ENCODE measurements at regions not wholly inside any gene's neighbourhood (a gene's known extent, or its start where the extent isn't known, plus 50 kb on each side); places are given as distances from the start of the nearest gene placed in this dataset.

DNA sequence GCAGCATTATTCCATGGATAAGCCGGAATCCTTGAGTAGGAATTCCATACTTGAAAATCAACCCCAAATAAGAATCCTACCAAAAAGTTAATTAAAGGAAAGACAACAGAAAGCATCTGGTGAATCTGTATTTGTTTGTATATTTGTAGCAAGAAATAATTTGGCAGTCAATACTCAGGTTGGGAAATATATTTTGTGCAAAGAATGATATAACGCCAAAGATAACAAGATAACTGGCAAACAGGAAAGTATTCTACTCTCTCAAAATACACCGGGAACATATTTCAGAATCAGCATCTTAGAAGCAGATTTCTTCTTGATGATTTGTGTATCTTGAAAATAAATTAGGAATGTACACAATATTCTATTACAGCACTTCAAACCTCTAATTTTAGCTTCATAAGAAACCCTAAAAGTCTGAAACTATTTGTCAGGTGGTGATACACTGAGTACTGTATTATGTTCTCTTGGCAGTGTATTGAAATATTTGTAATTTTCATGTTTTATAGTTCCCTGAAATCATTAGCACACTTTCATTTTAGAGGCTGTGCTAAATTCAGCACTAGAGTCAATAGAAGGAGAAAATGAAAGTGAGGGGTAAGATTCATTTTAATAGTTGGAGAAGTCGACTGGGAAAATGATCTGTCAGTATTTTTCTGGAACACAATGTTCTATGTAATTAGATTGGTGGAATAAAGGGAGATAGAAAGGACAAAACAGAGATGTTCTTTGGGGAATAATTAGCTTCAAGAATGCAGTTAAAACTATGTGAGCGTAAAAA is 879.7 kb upstream of the GJE1 start:
- peak overlapping the region in 2 of 5 donors; percentile 10 to 20 for H3K4me3 ChIP-seq (ENCODE audit: low read depth in 1 of 5, low read length in 5 of 5)
- no peaks in the 10 kb centered on the region for H3K36me3 ChIP-seq (ENCODE audit: control insufficient read depth in 5 of 5, insufficient read depth in 5 of 5, low read length in 5 of 5)
- peaks cover 0 to 2% (median 0%) of the 10 kb centered on the region in 5 donors for H3K9me3 ChIP-seq (ENCODE audit: control insufficient read depth in 5 of 5, low read length in 5 of 5)
- peak overlapping the region; percentile 43 for H3K27ac ChIP-seq (ENCODE audit: low read depth, low read length)
- H3K9ac ChIP-seq (ENCODE audit: low read length in 5 of 5): peak overlapping the region in 1 of 5 donors; percentile 13
- H3K4me1 ChIP-seq (ENCODE audit: control insufficient read depth in 5 of 5, insufficient read depth in 5 of 5, low read length in 5 of 5): peaks cover 0 to 9% (median 3%) of the 10 kb centered on the region in 5 donors
- no peaks in the 10 kb centered on the region for H3K27me3 ChIP-seq (ENCODE audit: control insufficient read depth in 5 of 5, insufficient read depth in 4 of 5, low read length in 5 of 5)

DNA sequence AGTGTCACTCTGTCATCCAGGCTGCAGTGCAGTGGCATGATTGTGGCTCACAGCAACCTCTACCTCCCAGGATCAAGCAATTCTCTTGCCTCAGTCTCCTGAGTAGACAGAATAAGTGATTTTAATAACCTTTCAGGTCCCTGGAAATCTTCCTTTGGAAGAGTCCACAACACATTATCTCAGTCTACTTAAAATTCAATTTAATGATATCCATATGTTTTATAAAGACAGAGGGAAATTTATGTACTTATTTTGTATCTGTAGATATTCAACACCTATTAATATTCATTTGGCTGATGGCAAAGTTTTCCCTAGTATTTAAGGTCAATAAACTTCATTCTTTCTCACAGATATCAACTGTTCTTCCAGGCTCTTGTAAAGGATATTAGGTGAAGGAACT is 881.4 kb upstream of the GJE1 start:
- H3K27ac ChIP-seq (ENCODE audit: low read depth, low read length): no peak overlapping the region
- peaks cover 0 to 9% (median 3%) of the 10 kb centered on the region in 5 donors for H3K4me1 ChIP-seq (ENCODE audit: control insufficient read depth in 5 of 5, insufficient read depth in 5 of 5, low read length in 5 of 5)
- H3K9me3 ChIP-seq (ENCODE audit: control insufficient read depth in 5 of 5, low read length in 5 of 5): peaks cover 0 to 2% (median 0%) of the 10 kb centered on the region in 5 donors
- no peak overlapping the region for H3K4me3 ChIP-seq (ENCODE audit: low read depth in 1 of 5, low read length in 5 of 5)
- H3K9ac ChIP-seq (ENCODE audit: low read length in 5 of 5): no peak overlapping the region
- H3K27me3 ChIP-seq (ENCODE audit: control insufficient read depth in 5 of 5, insufficient read depth in 4 of 5, low read length in 5 of 5): no peaks in the 10 kb centered on the region
- no peaks in the 10 kb centered on the region for H3K36me3 ChIP-seq (ENCODE audit: control insufficient read depth in 5 of 5, insufficient read depth in 5 of 5, low read length in 5 of 5)

- no peak overlapping the region for H3K27ac ChIP-seq (ENCODE audit: low read depth, low read length)
- no peaks in the 10 kb centered on the region for H3K9me3 ChIP-seq (ENCODE audit: control insufficient read depth in 5 of 5, low read length in 5 of 5)
- H3K27me3 ChIP-seq (ENCODE audit: control insufficient read depth in 5 of 5, insufficient read depth in 4 of 5, low read length in 5 of 5): no peaks in the 10 kb centered on the region
- no peak overlapping the region for H3K4me3 ChIP-seq (ENCODE audit: low read depth in 1 of 5, low read length in 5 of 5)
- H3K36me3 ChIP-seq (ENCODE audit: control insufficient read depth in 5 of 5, insufficient read depth in 5 of 5, low read length in 5 of 5): no peaks in the 10 kb centered on the region
- peaks cover 0 to 5% (median 0%) of the 10 kb centered on the region in 5 donors for H3K4me1 ChIP-seq (ENCODE audit: control insufficient read depth in 5 of 5, insufficient read depth in 5 of 5, low read length in 5 of 5)
- no peak overlapping the region for H3K9ac ChIP-seq (ENCODE audit: low read length in 5 of 5)
These were observed 884.5 kb upstream of the GJE1 start for GRCh38 chr6:141248021-141248799.

DNA sequence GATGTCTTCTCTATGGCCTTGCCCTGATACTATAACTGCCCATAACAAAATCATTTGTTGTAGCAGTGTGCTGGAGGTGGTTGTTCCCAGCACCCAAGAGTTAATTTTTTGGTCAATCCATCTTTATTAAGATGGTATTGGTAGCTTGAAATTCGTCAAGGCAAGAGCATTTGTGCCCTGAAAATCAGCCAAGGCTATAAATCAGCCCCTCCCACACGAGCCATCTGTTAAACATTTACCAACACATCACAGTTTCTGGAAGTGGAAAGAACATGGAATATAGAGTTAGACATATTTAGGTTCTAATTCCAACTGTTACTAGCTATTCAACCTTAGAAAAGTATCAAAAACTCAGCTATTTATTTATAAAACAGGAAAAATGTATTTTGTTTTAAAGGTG is 888.4 kb upstream of the GJE1 start:
- H3K27me3 ChIP-seq (ENCODE audit: control insufficient read depth in 5 of 5, insufficient read depth in 4 of 5, low read length in 5 of 5): no peaks in the 10 kb centered on the region
- H3K9me3 ChIP-seq (ENCODE audit: control insufficient read depth in 5 of 5, low read length in 5 of 5): no peaks in the 10 kb centered on the region
- no peaks in the 10 kb centered on the region for H3K4me1 ChIP-seq (ENCODE audit: control insufficient read depth in 5 of 5, insufficient read depth in 5 of 5, low read length in 5 of 5)
- no peak overlapping the region for H3K27ac ChIP-seq (ENCODE audit: low read depth, low read length)
- H3K4me3 ChIP-seq (ENCODE audit: low read depth in 1 of 5, low read length in 5 of 5): no peak overlapping the region
- H3K9ac ChIP-seq (ENCODE audit: low read length in 5 of 5): no peak overlapping the region
- H3K36me3 ChIP-seq (ENCODE audit: control insufficient read depth in 5 of 5, insufficient read depth in 5 of 5, low read length in 5 of 5): no peaks in the 10 kb centered on the region

DNA sequence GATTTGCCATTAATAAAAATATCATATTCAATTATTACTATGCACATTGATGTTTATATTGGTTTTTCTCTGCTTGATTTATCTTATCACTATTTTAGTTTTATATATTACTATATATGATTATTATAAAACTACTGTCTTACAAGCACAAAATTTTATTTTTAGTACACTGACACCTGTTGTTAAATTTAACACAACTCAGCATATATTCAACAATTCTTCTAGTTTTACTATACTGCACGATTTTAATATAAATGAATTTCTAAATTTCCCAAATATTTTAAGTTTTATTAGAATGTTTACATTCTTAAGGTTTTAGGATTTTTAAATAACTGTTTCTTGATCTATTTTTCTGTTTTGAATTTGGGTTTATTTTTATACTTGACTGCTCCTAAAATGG is 889.8 kb upstream of the GJE1 start:
- Histone ChIP-seq H3K9ac (ENCODE audit: low read length in 5 of 5) (no peak overlapping the region), H3K4me3 (ENCODE audit: low read depth in 1 of 5, low read length in 5 of 5) (no peak overlapping the region), H3K4me1 (ENCODE audit: control insufficient read depth in 5 of 5, insufficient read depth in 5 of 5, low read length in 5 of 5) (no peaks in the 10 kb centered on the region), H3K27me3 (ENCODE audit: control insufficient read depth in 5 of 5, insufficient read depth in 4 of 5, low read length in 5 of 5) (no peaks in the 10 kb centered on the region), H3K9me3 (ENCODE audit: control insufficient read depth in 5 of 5, low read length in 5 of 5) (no peaks in the 10 kb centered on the region), H3K36me3 (ENCODE audit: control insufficient read depth in 5 of 5, insufficient read depth in 5 of 5, low read length in 5 of 5) (no peaks in the 10 kb centered on the region), H3K27ac (ENCODE audit: low read depth, low read length) (no peak overlapping the region)

DNA sequence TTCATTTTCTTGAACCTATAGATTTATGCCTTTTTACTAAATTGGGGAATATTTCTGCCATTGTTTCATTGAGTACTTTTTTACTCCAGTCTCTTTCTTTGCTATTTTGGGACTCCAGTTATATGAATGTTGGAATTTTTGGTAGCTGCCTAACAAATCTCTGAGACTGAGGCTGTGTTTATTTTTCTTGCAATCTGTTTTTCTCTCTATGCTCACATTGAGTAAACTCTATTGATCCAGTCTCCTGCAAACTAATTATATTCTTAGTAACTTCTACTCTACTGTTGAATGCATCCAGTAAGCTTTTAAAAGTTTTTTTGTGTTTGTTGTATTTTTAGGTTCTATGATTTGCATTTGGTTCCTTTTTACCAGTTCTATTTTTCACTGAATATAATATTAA is 903.4 kb upstream of the GJE1 start:
- H3K4me1 ChIP-seq (ENCODE audit: control insufficient read depth in 5 of 5, insufficient read depth in 5 of 5, low read length in 5 of 5): no peaks in the 10 kb centered on the region
- H3K9me3 ChIP-seq (ENCODE audit: control insufficient read depth in 5 of 5, low read length in 5 of 5): no peaks in the 10 kb centered on the region
- H3K27ac ChIP-seq (ENCODE audit: low read depth, low read length): no peak overlapping the region
- H3K9ac ChIP-seq (ENCODE audit: low read length in 5 of 5): no peak overlapping the region
- H3K4me3 ChIP-seq (ENCODE audit: low read depth in 1 of 5, low read length in 5 of 5): no peak overlapping the region
- H3K27me3 ChIP-seq (ENCODE audit: control insufficient read depth in 5 of 5, insufficient read depth in 4 of 5, low read length in 5 of 5): no peaks in the 10 kb centered on the region
- no peaks in the 10 kb centered on the region for H3K36me3 ChIP-seq (ENCODE audit: control insufficient read depth in 5 of 5, insufficient read depth in 5 of 5, low read length in 5 of 5)

GRCh38 chr6:141218583-141218982 is 914.1 kb upstream of the GJE1 start:
- no peaks in the 10 kb centered on the region for H3K4me1 ChIP-seq (ENCODE audit: control insufficient read depth in 5 of 5, insufficient read depth in 5 of 5, low read length in 5 of 5)
- no peak overlapping the region for H3K27ac ChIP-seq (ENCODE audit: low read depth, low read length)
- no peaks in the 10 kb centered on the region for H3K36me3 ChIP-seq (ENCODE audit: control insufficient read depth in 5 of 5, insufficient read depth in 5 of 5, low read length in 5 of 5)
- H3K27me3 ChIP-seq (ENCODE audit: control insufficient read depth in 5 of 5, insufficient read depth in 4 of 5, low read length in 5 of 5): no peaks in the 10 kb centered on the region
- no peak overlapping the region for H3K9ac ChIP-seq (ENCODE audit: low read length in 5 of 5)
- H3K4me3 ChIP-seq (ENCODE audit: low read depth in 1 of 5, low read length in 5 of 5): no peak overlapping the region
- peaks cover 0 to 11% (median 2%) of the 10 kb centered on the region in 5 donors for H3K9me3 ChIP-seq (ENCODE audit: control insufficient read depth in 5 of 5, low read length in 5 of 5)

- no peaks in the 10 kb centered on the region for H3K4me1 ChIP-seq (ENCODE audit: control insufficient read depth in 5 of 5, insufficient read depth in 5 of 5, low read length in 5 of 5)
- no peak overlapping the region for H3K27ac ChIP-seq (ENCODE audit: low read depth, low read length)
- H3K9me3 ChIP-seq (ENCODE audit: control insufficient read depth in 5 of 5, low read length in 5 of 5): peaks cover 0 to 11% (median 2%) of the 10 kb centered on the region in 5 donors
- H3K9ac ChIP-seq (ENCODE audit: low read length in 5 of 5): no peak overlapping the region
- no peak overlapping the region for H3K4me3 ChIP-seq (ENCODE audit: low read depth in 1 of 5, low read length in 5 of 5)
- H3K27me3 ChIP-seq (ENCODE audit: control insufficient read depth in 5 of 5, insufficient read depth in 4 of 5, low read length in 5 of 5): no peaks in the 10 kb centered on the region
- H3K36me3 ChIP-seq (ENCODE audit: control insufficient read depth in 5 of 5, insufficient read depth in 5 of 5, low read length in 5 of 5): no peaks in the 10 kb centered on the region
These were observed 916.0 kb upstream of the GJE1 start for GRCh38 chr6:141216726-141217125.

DNA sequence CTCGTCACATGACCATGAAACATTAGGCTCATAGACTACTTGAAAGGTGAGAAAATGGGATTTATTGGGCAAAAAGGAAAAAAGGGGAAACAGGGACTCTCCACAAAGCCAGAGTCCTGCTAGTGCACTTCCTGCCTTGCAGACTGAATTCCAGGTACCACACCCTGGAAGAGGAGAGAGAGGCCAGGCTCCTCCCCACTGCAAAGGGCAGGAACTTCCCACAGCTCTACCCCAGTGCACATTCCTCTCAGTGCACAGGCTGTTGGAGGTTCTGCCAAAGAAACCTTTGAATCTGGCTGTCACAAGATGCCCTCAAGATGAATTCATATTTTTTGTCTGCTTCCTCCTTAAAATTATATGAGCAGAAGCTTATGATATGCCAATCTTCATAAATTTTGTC is 920.4 kb upstream of the GJE1 start:
- H3K9me3 ChIP-seq (ENCODE audit: control insufficient read depth in 5 of 5, low read length in 5 of 5): no peaks in the 10 kb centered on the region
- no peaks in the 10 kb centered on the region for H3K36me3 ChIP-seq (ENCODE audit: control insufficient read depth in 5 of 5, insufficient read depth in 5 of 5, low read length in 5 of 5)
- H3K27ac ChIP-seq (ENCODE audit: low read depth, low read length): no peak overlapping the region
- H3K9ac ChIP-seq (ENCODE audit: low read length in 5 of 5): no peak overlapping the region
- no peaks in the 10 kb centered on the region for H3K27me3 ChIP-seq (ENCODE audit: control insufficient read depth in 5 of 5, insufficient read depth in 4 of 5, low read length in 5 of 5)
- no peaks in the 10 kb centered on the region for H3K4me1 ChIP-seq (ENCODE audit: control insufficient read depth in 5 of 5, insufficient read depth in 5 of 5, low read length in 5 of 5)
- no peak overlapping the region for H3K4me3 ChIP-seq (ENCODE audit: low read depth in 1 of 5, low read length in 5 of 5)

DNA sequence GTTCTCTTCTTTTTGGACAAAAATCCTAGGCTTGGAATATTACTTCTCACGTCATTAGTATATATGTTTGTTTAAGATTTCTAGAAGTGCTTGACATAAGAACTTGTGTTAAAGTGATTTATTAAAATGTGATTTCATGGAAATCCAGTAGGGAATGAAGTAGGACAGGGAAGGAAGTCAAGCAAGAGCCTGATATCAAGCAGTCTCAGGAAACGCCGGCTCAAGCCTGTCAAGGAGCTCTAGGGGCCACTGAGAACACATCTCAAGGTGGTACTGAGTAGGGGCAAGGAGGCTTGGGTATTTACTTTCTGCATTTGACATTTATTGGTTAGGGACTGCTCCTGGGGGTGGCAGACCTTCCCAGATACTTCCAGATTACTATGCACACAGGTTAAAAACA is 920.9 kb upstream of the GJE1 start:
- no peak overlapping the region for H3K9ac ChIP-seq (ENCODE audit: low read length in 5 of 5)
- H3K27me3 ChIP-seq (ENCODE audit: control insufficient read depth in 5 of 5, insufficient read depth in 4 of 5, low read length in 5 of 5): no peaks in the 10 kb centered on the region
- no peaks in the 10 kb centered on the region for H3K36me3 ChIP-seq (ENCODE audit: control insufficient read depth in 5 of 5, insufficient read depth in 5 of 5, low read length in 5 of 5)
- no peaks in the 10 kb centered on the region for H3K9me3 ChIP-seq (ENCODE audit: control insufficient read depth in 5 of 5, low read length in 5 of 5)
- H3K4me3 ChIP-seq (ENCODE audit: low read depth in 1 of 5, low read length in 5 of 5): no peak overlapping the region
- H3K4me1 ChIP-seq (ENCODE audit: control insufficient read depth in 5 of 5, insufficient read depth in 5 of 5, low read length in 5 of 5): no peaks in the 10 kb centered on the region
- H3K27ac ChIP-seq (ENCODE audit: low read depth, low read length): no peak overlapping the region
